GM12892 (cell line): ENCODE measurements at regions not wholly inside any gene's neighbourhood (a gene's known extent, or its start where the extent isn't known, plus 50 kb on each side); places are given as distances from the start of the nearest gene placed in this dataset.

Source experiments
- POLR2A ChIP-seq: IDR thresholded peaks from 2 replicates; pipeline ENCODE4 v1.6.1; 2011; ENCODE audit warnings: low read depth, low read length, control low read depth
- POLR2AphosphoS5 ChIP-seq: IDR thresholded peaks from 2 replicates; pipeline ENCODE4 v1.6.1; 2011; ENCODE audit warnings: low read depth, low read length, control low read depth
- TAF1 ChIP-seq: IDR thresholded peaks from 2 replicates; pipeline ENCODE4 v1.6.1; 2011; ENCODE audit warnings: low read depth, mild to moderate bottlenecking, control low read depth, low read length, borderline replicate concordance

- TF ChIP-seq POLR2A = no peak
- TF ChIP-seq TAF1 = no peak
- TF ChIP-seq POLR2AphosphoS5 = no peak
Observed at GRCh38 chr15:97071668-97072067, 741.2 kb downstream of the NR2F2 start.
